NCI-H2081 (cell line): ENCODE measurements at regions not wholly inside any gene's neighbourhood (a gene's known extent, or its start where the extent isn't known, plus 50 kb on each side); places are given as distances from the start of the nearest gene placed in this dataset.

Experiments
- DNase-seq, 2 experiments: peaks; one replicate each; lab custom pipeline; 2025; lab: John Stamatoyannopoulos, UW

- DNase-seq = no peak
Measured at GRCh38 chr16:62240722-62241121, 204.5 kb upstream of the CDH8 start.

DNA sequence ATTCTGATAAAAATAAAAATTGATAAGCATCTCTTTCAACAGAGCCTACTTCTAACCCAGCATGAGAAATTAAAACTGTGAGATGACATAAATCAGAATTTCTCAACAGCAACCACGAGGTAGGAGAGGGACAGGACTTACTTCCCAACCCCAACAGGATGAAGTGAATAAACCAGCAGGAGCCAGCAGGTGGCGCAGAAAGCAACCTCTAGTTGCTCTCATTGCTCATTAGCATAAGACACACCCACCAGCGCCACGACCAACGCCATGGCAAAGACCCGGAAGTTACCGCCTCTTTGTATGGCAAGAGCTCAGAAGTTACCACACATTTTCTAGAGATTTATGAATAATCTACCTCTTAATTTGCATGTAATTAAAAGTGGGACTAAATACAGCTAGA lies 189.4 kb upstream of the CDH8 start:
- peak; percentile 85 to 88 for DNase-seq

- DNase-seq = no peak
Measured at GRCh38 chr16:62224646-62225209, 188.5 kb upstream of the CDH8 start.

DNA sequence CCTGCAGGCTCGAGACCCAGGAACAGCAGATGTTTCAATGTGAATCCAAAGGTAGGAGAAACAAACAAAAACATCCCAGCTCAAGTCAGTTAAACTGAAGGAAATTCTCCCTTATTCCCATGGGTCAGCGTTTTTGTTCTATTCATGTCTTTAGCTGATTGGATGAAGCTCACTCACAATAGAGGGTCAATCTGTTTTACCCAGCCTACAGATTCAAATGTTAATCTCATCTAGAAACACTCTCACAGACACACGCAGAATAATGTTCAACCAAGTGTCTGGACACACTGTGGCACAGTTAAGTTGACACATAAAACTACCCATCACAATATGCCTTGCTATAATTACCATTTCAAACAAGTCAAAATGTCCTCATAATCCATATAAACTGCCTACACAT lies 180.6 kb upstream of the CDH8 start:
- no peak for DNase-seq

DNA sequence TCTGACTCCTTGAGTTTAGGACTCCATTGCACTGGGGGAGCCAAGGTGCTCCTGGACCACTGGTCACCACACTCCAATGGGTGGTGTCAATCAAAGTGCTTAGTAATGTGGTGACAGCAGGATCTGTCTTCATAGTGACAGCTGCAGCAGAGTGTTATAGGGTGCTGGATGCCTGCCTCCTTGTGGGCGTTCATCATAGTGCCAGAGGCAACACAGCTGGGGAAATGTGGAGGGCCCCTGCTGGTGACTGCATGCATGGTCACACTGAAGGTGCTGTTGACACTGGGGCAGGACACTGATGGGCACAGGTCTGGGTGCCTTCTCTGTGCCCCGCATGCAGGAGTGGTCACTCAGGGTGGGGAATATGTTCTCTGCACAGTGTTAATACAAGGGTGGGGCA lies 177.5 kb upstream of the CDH8 start:
- DNase-seq = no peak

DNA sequence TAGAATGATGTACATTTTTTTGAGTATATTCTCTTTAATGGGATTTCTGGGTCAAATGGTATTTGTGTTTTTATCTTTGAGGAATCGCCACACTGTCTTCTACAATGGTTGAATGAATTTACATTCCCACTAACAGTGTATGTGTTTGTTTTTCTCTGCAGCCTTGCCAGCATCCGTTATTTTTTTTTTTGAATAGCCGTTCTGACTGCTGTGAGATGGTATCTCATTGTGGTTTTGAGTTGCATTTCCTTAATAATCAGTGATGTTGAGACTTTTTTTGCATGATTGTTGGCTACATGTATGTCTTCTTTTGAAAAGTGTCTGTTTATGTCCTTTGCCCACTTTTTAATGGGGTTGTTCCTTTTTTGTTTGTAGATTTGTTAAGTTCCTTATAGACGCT lies 172.7 kb upstream of the CDH8 start:
- DNase-seq = no peak

GRCh38 chr16:62205459-62205858 lies 169.2 kb upstream of the CDH8 start:
- DNase-seq = no peak

- DNase-seq = no peak
Measured at GRCh38 chr16:62201911-62202310, 165.7 kb upstream of the CDH8 start.

- DNase-seq = peak in 1 of 2 experiments; percentile 21
Measured at GRCh38 chr16:62194828-62195227, 158.6 kb upstream of the CDH8 start.

- peak in 1 of 2 experiments; percentile 18 for DNase-seq
Measured at GRCh38 chr16:62190426-62190825, 154.2 kb upstream of the CDH8 start.

GRCh38 chr16:62177351-62178203 lies 141.3 kb upstream of the CDH8 start:
- DNase-seq = no peak

DNA sequence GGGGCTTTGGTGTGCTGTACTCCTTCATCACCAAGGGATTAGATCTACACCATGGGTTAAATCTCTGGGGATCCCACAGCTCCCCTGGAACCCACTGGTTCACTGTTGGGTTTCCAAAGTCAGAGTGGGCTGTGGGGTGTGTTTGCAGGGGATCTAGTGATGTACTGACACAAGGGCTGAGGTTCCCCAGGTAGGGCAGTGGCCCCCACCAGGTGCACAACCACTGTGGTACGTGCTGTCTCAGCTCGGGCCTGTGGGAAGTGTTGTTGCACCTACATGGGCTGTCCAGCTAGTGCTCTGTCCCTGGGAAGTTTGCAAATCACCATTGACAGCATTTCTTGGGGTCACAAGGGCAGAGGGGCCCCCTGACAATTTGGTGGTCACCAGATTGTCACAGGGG lies 134.4 kb upstream of the CDH8 start:
- DNase-seq = no peak

- DNase-seq = no peak
Measured at GRCh38 chr16:62167551-62167950, 131.3 kb upstream of the CDH8 start.

DNA sequence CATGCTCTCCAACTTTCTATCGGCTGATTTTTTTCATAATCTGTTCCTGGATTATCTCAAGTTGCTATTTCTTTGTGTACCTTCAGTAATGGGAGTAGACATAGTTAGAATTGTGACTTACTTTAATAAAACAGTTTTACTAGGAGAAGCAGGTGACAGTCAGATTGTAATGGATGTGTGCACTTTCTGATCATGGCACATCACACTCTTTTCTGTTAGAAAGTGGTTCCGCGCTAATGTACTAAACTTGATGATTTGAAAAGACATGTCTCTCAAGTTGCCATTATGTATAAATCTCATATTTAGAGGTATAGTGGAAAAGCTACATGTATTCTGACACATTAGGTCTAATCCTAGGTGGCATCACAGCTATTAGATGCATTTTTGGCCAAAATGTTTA lies 121.3 kb upstream of the CDH8 start:
- DNase-seq = no peak

- DNase-seq = no peak
Measured at GRCh38 chr16:62156971-62157370, 120.7 kb upstream of the CDH8 start.

DNA sequence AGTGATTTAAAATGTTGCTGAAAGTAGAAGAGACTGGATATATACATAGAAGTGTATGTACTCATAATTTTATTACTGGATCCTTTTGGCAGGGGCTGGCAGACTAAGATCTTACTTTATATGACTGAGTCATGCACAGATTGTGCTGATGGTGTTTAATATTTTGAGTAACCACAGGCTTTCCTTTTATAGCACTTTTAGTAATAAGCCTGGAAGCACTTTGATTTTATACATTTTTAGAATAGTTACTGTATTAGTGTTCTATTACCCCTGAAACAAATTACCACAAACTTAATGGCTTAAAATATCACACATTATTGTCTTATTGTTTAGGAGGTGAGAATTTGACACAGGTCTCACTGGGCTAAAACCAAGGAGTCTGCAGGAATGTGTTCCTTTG lies 113.4 kb upstream of the CDH8 start:
- DNase-seq = no peak

- DNase-seq = no peak
Measured at GRCh38 chr16:62137996-62138395, 101.8 kb upstream of the CDH8 start.

DNA sequence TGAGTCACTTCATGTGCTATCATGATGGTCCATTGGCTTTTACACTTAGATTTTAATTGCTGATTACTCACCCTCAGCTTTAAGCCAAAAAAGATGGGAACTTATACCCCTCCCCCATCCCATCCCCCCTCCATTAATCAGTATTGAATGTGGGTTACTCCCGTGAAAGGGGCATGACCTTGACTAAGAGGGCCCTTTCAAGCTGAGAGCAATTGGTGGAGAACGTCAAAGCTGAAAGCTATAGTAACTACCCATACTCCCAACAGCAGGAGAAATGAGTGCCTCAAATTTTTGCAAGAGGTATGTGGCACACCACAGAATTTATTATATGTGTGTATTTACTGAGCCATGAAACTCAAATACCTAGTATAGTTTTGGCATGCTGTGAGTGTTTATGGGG lies 99.7 kb upstream of the CDH8 start:
- DNase-seq = no peak

DNA sequence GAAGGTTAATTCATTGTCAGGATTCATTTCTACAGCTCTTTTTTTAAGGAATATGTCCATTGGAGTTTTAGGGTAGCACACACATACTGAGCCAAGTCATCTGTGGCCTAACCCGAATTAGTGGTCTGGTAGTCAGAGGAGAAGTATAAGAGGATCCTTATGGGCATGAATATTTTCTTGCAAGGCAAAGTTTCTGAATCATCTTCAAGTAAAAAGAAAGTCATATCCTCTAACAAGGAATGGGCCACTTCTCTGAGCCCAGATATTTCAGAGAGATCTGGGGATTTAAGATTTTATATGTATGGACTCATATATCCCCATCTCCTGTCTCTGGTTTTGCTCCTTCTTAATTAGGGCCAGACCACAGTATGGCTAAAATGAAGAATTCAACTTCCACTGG lies 99.2 kb upstream of the CDH8 start:
- no peak for DNase-seq

DNA sequence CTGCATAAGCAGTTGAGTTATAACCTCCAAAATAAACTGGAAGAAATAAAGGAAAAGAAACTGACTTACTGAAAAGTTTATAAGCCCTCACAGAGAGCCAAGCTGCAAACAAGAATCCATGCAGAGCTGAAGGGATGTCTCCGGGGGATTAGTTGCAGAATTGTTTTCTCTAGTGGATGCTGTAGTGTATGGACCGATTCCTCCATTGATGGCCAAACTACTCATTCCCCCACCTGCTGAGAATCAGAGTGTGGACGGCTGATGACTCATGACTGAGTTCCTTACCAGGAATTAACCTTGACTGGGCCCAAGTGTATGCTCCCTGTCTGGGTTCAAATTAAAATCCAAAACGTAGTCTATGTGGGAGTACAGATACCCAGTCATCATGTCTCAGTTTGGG lies 93.9 kb upstream of the CDH8 start:
- DNase-seq = no peak

GRCh38 chr16:62105244-62105643 lies 69.0 kb upstream of the CDH8 start:
- DNase-seq = no peak

DNA sequence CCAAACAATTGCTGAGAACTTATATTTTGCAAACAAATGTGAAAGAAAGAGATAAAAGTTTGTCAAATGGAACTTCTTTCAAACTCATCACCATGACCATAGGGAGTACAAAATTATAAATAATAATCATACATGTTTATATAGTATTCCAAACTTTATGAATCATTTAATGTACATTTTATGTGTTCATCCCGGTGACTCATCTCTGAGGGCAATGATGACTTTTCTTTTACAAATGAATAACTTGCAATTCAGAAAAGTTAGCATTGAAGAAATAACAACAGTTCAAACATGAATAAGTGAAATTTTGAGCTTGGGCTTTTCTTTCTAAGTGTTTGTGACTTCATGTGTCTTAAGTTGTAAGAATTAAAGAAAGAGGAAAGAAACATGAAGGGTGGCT lies 66.3 kb upstream of the CDH8 start:
- no peak for DNase-seq

GRCh38 chr16:62100651-62101050 lies 64.4 kb upstream of the CDH8 start:
- DNase-seq = peak; percentile 16 to 20

- DNase-seq = no peak
Measured at GRCh38 chr16:62089715-62090114, 53.5 kb upstream of the CDH8 start.
